GM13977 (cell line): ENCODE measurements at regions not wholly inside any gene's neighbourhood (a gene's known extent, or its start where the extent isn't known, plus 50 kb on each side); places are given as distances from the start of the nearest gene placed in this dataset.

ENCODE experiments used
- DNase-seq: peaks from one replicate; pipeline ENCODE4 v3.0.0; 2012; ENCODE audit warnings: low spot score
- CTCF ChIP-seq: IDR thresholded peaks from 2 replicates; pipeline ENCODE4 v1.5.1; 2012; ENCODE audit warnings: mild to moderate bottlenecking, control low read depth; ENCODE audit not compliant: insufficient read depth; ENCODE audit errors: extremely low read depth, missing control alignments
- in situ Hi-C: fragments of 300-500 bp; cut with MboI; formaldehyde crosslinking; loops from one replicate; pipeline ENCODE4 v1.12.0; 2022; ENCODE audit warnings: low sequenced_read_pairs, low pct_unique_long_range_greater_than_20kb, mixed read lengths, inconsistent platforms; ENCODE audit not compliant: unreplicated experiment

- no peak for DNase-seq
- in situ Hi-C loops = no loop called here
- no peak for TF ChIP-seq CTCF
Measured at GRCh38 chr5:89556215-89556913, 673.4 kb upstream of the MEF2C start.

GRCh38 chr5:89546657-89547056, 663.7 kb upstream of the MEF2C start:
- in situ Hi-C loops = no loop called here
- no peak for DNase-seq
- TF ChIP-seq CTCF = no peak

GRCh38 chr5:89545626-89546025, 662.6 kb upstream of the MEF2C start:
- no peak for TF ChIP-seq CTCF
- no peak for DNase-seq
- in situ Hi-C loops = no loop called here

GRCh38 chr5:89545076-89545475, 662.1 kb upstream of the MEF2C start:
- no peak for TF ChIP-seq CTCF
- in situ Hi-C loops = no loop called here

GRCh38 chr5:89542736-89543135, 659.8 kb upstream of the MEF2C start:
- no peak for DNase-seq
- TF ChIP-seq CTCF = no peak
- in situ Hi-C loops = no loop called here

More at GRCh38 chr5:89545076-89545475, 662.1 kb upstream of the MEF2C start:
- no peak for DNase-seq

- DNase-seq = no peak
- in situ Hi-C loops = no loop called here
- TF ChIP-seq CTCF = no peak
Measured at GRCh38 chr5:89537800-89538199, 654.8 kb upstream of the MEF2C start.
